Heart left ventricle (tissue), 13 donors: ENCODE measurements at regions not wholly inside any gene's neighbourhood (a gene's known extent, or its start where the extent isn't known, plus 50 kb on each side); places are given as distances from the start of the nearest gene placed in this dataset.
"Not testable (repeated sequence)": the region's sequence is repeated elsewhere in the genome, so short reads cannot be mapped to it uniquely, and the experiment has no call there.

Experiments used
- POLR2A ChIP-seq, 2 donors: fragments of 450-650 bp; IDR thresholded peaks; one replicate each; pipeline ENCODE4 v1.6.1; 2017; ENCODE audit warnings: antibody characterized with exemption in 2 of 2, mild to moderate bottlenecking in 2 of 2, moderate library complexity in 2 of 2
- TF ChIP-seq, protein P1 (sequence below), 12 donors: fragments of 200-600 bp; sonication (generic) in 4 of 12; IDR thresholded peaks; one replicate each; pipeline versions ENCODE4 v1.5.0 to v1.8.0; 2018 to 2022; ENCODE audit warnings: antibody characterized with exemption in 12 of 12, mild to moderate bottlenecking in 5 of 12
- donor health status: ischemic (EF 13 %, LVEDD 7.1; RV severe dilation, severe dysfunction).
- donor health status: DM: no; HTN: yes; CAD: no.
- donor health status: DM: no; HTN: no; CAD: no.
- donor health status: ischemic (EF 25% LVEDD 6.9; RV normal size, moderate dysfunction).
- donor health status: ischemic (EF 25% LVEDD 5.7; RV mildly dilated, moderate dysfunction).
- donor health status: ischemic (EF 35%, LVEDD 5.7; RV mildly dilated, moderate dysfunction).
- donor health status: nonischemic (EF 11% LVEDD 7.7; RV severe dilation, severe dysfunction).
- donor health status: DM: yes; HTN: yes; CAD: no.
- donor health status: PGD.
- donor health status: ischemic (EF 29% LVEDD 5.4; RV normal size, mild dysfunction).
- donor health status: nonischemic (EF 23%, LVEDD 6.1; RV moderate dilation, normal function).

DNA sequence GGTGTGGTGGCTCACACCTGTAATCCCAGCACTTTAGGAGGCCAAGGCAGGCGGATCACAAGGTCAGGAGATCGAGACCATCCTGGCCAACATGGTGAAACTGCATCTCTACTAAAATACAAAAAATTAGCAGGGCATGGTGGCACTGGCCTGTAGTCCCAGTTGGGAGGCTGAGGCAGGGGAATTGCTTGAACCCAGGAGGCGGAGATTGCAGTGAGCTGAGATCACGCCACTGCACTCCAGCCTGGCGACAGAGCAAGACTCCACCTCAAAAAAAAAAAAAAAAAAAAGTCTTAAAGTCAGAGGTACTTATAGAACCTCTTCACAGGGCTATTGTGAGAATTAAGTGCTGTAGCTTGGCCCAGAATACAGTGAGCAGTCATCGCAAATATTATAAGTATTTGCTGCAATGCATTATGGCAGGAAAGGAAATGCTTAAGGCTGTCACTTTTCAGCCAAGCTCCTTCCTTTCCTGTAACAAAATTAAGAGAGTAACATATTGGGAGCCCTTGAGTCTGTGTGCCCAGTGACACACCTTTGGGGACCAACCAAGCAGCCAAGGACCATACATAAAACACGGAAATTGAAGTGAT, 110.9 kb upstream of the HAND1 start:
- TF ChIP-seq POLR2A (IDR thresholded peaks at IDR 0.05), result not testable (repeated sequence)
- TF ChIP-seq, protein P1, sequence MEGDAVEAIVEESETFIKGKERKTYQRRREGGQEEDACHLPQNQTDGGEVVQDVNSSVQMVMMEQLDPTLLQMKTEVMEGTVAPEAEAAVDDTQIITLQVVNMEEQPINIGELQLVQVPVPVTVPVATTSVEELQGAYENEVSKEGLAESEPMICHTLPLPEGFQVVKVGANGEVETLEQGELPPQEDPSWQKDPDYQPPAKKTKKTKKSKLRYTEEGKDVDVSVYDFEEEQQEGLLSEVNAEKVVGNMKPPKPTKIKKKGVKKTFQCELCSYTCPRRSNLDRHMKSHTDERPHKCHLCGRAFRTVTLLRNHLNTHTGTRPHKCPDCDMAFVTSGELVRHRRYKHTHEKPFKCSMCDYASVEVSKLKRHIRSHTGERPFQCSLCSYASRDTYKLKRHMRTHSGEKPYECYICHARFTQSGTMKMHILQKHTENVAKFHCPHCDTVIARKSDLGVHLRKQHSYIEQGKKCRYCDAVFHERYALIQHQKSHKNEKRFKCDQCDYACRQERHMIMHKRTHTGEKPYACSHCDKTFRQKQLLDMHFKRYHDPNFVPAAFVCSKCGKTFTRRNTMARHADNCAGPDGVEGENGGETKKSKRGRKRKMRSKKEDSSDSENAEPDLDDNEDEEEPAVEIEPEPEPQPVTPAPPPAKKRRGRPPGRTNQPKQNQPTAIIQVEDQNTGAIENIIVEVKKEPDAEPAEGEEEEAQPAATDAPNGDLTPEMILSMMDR (IDR thresholded peaks at IDR 0.05), result not testable (repeated sequence)
